Cardiac septum (tissue), 1 donor: ENCODE measurements at regions not wholly inside any gene's neighbourhood (a gene's known extent, or its start where the extent isn't known, plus 50 kb on each side); places are given as distances from the start of the nearest gene placed in this dataset.
"Not testable (repeated sequence)": the region's sequence is repeated elsewhere in the genome, so short reads cannot be mapped to it uniquely, and the experiment has no call there.

Source experiments
- DNase-seq: peaks from one replicate; pipeline ENCODE4 v3.0.0-alpha.2; 2020; ENCODE audit warnings: low spot score
- intact Hi-C: fragments of 100-400 bp; cut with DNase I; formaldehyde crosslinking; loops from one replicate; pipeline ENCODE4 v1.14.0; 2022
- donor health status: DM: no; HTN: no; CAD: no.

GRCh38 chr6:17182961-17183360, 81.1 kb downstream of the STMND1 start:
- no peak for DNase-seq
- intact Hi-C loops = no loop called here

- intact Hi-C loops = no loop called here
- DNase-seq = no peak
Measured at GRCh38 chr6:17186925-17187324, 85.1 kb downstream of the STMND1 start.

DNA sequence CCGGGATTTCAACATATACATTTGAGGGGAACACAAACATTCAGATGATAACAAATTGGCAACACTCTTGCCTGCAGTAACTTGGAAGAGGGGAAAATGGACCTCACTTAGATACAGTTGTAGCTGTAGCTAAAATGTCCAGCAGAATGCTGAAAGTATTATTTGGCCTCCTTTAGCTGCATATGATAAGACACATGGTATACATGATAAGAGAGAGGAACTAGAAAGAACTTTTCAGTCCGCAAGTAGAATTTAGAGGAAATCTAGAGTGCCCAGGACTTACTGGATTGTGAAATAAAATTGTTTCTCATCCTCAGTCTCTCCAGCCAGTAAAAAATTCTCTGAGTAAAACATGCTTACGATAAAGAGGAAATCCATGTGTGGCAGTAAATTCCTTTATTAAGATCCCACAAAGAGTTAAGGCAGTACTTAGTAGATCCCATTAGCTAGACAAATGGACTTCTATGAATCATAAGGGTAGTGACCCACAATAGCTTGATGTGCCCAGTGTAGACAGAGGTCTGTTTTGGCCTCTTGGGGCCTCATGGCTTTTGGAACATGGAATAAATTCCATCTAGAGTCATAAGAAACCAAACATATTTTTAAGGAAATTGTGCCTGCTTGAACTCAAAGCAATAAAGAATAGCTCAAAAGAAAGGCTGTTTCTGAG, 87.9 kb upstream of the RBM24 start:
- intact Hi-C loops = no loop called here
- DNase-seq = no peak

DNA sequence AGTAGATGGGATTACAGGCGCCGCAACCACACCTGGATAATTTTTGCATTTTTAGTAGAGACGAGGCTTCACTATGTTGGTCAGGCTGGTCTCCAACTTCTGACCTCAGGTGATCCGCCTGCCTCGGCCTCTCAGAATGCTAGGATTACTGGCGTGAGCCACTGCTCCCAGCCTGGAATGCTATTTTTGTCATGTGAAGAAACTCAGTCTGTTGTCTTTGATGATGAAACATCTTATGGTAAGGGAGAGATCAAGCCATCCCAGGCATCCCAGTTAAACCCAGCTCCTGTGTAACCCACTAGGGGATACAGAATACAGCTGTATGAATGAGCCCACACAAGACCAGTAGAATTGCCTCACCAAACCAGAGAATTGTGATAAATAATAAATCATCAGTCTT, 83.6 kb upstream of the RBM24 start:
- intact Hi-C loops = no loop called here
- DNase-seq = no peak

DNA sequence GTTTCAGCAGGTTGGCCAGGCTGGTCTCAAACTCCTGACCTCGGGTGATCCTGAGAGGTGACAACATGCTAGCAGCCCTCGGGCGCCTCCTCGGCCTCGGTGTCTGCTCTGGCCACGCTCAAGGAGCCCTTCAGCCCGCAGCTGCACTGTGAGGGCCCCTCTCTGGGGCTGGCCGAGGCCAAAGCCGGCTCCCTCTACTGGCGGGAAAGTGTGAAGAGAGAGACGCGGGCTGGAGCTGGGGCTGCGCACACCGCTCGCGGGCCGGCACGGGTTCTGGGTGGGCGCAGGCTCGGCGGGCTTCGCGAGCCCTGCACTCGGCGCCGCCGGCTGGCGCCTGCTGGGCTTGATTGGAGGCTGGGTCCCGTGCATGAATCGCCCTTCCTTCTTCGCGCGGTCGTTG, 80.8 kb upstream of the RBM24 start:
- no peak for DNase-seq
- intact Hi-C loops = no loop called here

- intact Hi-C loops = no loop called here
- no peak for DNase-seq
Measured at GRCh38 chr6:17202526-17202925, 78.6 kb upstream of the RBM24 start.

- no peak for DNase-seq
- intact Hi-C loops = no loop called here
Measured at GRCh38 chr6:17204533-17204932, 76.6 kb upstream of the RBM24 start.

DNA sequence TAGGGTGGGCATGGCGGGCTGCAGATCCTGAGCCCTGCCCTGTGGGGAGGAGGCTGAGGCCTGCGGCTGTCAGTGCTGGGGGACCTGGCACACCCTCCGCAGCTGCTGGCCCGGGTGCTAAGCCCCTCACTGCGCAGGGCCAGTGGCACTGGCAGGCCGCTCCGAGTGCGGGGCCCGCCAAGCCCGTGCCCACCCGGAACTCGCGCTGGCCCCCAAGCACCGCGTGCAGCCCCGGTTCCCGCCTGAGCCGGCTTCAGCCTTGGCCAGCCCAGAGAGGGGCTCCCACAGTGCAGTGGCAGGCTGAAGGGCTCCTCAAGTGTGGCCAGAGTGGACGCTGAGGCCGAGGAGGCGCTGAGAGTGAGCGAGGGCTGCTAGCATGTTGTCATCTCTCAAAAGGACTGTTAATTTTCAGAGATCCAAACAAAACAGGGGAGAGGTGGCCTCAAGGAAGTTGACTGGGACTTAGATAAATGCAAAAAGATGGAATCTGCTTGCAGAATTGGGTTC, 74.5 kb upstream of the RBM24 start:
- no peak for DNase-seq
- intact Hi-C loops = no loop called here

GRCh38 chr6:17207281-17207680, 73.9 kb upstream of the RBM24 start:
- intact Hi-C loops = no loop called here
- no peak for DNase-seq

DNA sequence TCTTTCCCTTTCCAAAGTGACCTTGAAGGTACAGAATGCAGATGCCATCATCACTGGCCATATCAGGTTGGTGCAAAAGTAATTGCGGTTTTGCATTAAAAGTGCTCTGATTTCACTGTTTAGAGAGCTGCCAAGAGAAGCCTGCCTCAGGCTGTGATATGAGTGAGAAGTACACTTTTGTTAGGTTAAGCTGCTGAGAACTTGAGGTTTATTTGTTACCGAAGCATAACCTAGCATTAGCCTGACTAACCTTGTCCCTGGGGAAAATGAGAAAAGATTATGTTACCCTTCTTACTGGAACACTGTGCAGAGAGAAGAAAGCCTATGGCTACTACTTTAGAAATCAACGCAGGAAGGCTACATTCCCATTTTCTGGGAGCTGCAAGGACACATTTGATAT, 70.5 kb upstream of the RBM24 start:
- DNase-seq = no peak
- intact Hi-C loops = loop anchor here (5.0 kb wide), 2 partner anchors 38 to 72 kb away; partner anchors contain the start of gene RBM24

GRCh38 chr6:17211101-17211500, 70.1 kb upstream of the RBM24 start:
- DNase-seq = no peak
- intact Hi-C loops = loop anchor here (5.0 kb wide), 2 partner anchors 39 to 71 kb away; partner anchors contain the start of gene RBM24

DNA sequence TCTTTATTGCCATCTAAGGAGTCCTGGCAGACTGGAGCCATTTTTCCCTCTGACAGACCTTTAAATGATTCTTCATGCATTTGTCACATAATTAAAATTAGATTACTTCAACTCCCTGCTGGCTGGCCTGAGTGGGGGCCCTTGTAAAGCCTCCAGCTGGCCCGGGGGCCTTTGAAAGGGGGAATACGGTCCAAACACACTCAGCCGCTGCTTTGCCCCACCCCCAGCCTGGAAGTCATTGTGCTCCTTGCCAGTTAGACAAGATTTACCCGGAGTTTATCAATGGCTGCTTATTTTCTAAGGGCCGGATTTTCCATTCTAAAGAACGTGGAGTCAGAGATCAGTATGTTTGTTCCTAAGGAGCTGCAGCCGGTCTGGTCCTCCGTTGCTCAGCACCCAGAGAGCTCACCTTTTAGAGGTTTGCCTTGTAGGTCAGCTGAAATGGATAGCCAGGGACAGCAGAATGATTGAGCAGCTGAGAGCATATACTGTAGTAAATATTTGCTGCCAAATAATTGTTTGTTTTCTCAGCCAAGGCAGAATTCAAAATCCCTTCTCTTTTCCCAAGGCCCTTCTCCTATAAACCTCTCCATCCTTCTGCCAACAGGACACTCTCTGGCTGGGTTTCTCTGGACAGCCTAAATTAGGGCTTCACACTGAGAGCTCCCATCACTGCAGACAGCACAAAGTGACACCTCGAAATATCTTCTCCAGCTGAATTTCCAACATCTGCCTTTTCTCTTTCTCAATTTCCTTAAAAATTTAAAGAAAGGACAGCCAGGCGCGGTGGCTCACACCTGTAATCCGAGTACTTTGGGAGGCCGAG, 68.4 kb upstream of the RBM24 start:
- peak; percentile 77 for DNase-seq
- intact Hi-C loops = loop anchor here (5.0 kb wide), 2 partner anchors 40 to 70 kb away; partner anchors contain the start of gene RBM24

GRCh38 chr6:17214106-17214505, 67.1 kb upstream of the RBM24 start:
- DNase-seq = no peak
- intact Hi-C loops = loop anchor here (5.0 kb wide), 2 partner anchors 42 to 68 kb away; partner anchors contain the start of gene RBM24

GRCh38 chr6:17216972-17217371, 64.2 kb upstream of the RBM24 start:
- intact Hi-C loops, DNase-seq: not testable (repeated sequence)

DNA sequence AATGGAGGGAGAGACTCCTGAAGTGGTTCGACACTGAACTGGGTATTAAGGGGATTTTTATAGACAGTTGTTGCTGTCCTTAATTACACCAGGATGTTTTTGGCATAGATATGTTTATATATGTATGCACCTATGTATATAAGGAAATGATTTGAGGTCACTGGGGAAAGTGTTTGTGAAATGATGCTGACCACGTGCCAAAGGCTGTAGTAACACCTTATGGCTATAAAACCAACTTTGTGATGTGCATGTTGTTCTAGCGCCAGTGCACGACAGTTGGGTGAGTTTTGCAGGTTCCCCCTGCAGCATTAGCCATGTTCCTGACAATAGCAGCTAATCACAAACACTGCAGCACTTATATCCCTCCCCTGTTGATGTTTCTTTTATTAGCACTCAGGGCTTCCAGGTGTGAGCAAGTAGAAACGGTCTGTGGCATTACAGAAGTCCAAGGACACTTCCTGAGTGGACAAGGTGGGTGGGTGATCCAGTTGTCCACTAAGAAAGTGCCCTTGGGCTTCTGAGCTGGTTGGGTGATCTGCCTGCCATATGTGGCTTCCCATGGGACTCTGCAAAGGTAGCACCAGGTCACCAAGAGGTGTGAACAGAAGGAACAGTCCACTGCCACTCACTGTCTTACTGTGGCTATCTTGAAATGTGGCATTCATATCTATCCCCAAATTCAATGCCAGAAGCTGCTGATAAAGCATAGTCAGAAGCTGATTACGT, 63.0 kb upstream of the RBM24 start:
- intact Hi-C loops = no loop called here

DNA sequence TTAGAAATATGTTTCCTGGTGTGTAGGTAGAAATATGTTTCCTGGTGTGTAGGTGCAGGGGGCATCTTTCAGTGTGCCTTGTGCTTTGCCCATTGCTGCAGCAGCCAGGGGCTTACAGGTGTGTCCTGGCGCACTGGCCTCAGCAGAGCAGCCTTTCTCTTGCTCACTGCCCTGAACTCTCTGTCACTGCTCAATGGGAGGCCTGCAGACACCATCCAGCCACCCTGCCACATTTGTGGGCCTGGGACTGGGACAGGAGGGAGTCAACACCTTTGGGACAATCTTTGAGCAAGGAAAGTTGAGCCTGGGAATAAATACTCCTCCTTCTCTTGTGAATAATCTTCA, 62.4 kb upstream of the RBM24 start:
- intact Hi-C loops = no loop called here
- DNase-seq = no peak

More for the DNA sequence above, 63.0 kb upstream of the RBM24 start:
- no peak for DNase-seq

DNA sequence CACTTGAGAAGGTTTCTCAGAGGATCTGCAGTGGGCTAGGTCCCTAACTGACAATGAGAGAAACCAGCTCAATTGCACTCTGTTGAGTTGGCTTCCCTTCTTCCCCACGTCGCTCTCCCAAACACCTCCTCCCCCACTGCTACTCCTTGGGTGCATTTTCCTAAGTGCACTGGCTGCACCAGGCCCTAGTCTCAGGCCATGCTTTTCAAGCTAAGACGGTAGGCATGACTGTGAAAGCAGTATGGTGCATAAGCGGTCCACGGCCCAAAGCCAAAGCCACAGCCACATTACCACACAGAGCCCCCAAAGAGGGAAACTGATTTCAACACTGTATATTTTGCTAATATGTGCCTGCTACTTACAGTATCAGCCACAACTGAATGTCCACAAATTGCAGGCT, 62.1 kb upstream of the RBM24 start:
- intact Hi-C loops = no loop called here
- no peak for DNase-seq

DNA sequence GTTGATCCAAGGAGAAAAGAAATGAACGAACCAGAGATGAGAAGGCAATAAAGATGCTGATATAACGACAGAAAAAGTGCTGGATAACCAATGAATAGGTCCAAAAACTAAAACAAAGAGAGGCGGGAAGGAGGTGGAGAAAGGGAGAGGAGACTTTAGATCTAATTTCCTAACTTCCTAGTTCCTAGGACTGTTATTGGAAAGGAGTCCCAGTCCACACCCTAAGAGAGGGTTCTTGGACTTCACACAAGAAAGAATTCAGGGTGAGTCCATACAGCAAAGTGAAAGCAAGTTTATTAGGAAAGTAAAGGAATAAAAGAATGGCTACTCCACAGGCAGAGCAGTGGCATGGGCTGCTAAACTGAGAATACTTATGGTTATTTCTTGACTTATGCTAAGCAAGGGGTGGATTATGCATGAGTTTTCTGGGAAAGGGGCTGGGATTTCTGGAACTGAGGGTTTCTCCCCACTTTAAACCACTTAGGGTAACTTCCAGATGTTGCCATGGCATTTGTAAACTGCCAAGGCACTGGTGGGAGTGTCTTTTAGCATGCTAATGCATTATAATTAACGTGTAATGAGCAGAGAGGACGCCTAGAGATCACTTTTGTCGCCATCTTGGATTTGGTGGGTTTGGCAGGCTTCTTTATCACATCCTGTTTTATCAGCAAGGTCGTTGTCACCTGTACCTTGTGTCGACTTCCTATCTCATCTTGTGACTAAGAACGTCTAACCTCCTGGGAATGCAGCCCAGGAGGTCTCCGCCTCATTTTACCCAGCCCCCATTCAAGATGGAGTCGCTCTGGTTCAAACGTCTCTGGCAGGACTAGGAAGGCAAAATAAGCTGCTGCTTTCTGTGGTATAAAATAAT, 60.9 kb upstream of the RBM24 start:
- DNase-seq = no peak
- intact Hi-C loops = no loop called here

GRCh38 chr6:17224056-17224455, 57.1 kb upstream of the RBM24 start:
- no peak for DNase-seq
- intact Hi-C loops = no loop called here
